Smooth muscle cell of the brain vasculature (primary cell): ENCODE measurements at regions not wholly inside any gene's neighbourhood (a gene's known extent, or its start where the extent isn't known, plus 50 kb on each side); places are given as distances from the start of the nearest gene placed in this dataset.

ENCODE experiments used
- DNase-seq: peaks from one replicate; pipeline ENCODE4 v3.0.0-alpha.2; 2012; ENCODE audit warnings: low read depth, low spot score

DNA sequence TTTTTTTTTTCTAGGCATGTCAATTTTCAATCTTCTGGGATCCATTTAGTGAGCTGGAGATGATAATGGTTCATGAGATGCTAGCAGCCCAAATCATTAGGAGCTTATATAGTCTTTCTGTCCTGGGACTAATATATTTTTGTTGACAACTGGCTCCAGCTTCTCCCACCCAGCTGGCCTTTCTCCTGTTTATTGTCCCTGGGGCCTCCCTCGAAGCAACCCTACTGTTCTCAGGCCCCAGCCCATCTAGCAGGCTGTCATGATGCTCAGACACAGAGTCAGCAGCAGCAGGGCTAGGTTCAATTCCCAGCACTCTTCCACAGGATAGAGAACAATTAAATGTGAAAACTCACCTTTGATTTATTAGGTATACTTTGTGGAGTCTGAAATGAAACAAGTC, 127.6 kb upstream of the MID1 start:
- DNase-seq = no peak

DNA sequence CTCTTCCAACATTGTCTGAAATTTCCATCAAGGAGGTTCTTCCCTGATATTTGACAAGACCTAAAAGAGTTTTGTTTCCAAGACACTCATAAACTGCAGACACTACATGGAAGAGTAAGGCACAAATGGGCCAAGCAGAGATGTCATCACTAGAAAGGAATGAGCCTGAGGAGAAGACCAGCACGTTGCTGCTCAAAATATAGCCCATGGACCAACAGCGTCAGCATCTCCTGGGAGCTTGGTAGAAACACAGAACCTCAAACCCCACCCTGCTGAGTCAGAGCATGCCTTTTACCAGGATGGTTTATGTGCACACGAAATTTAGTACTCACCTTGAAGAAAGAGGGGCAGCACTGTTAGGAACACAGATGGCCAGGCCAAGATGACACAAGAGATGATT, 128.7 kb upstream of the MID1 start:
- DNase-seq = no peak

DNA sequence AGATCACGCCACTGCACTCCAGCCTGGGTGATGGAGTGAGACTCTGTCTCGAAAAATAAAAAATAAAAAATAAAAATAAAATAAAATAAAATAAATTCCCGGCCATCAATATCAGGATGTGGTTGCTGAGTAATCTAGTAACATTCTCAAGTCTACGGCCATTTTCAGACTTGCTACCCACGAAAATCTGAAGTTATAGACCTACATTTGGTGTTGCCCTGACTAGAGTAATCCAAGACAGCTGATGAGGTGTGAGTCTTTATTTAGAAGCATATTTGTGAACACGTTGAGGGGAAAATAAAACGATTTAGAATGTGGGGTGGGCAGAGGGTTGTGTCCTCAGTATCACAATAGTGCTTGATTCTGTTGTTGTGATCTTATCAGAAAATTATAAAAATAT, 130.2 kb upstream of the MID1 start:
- DNase-seq = no peak

DNA sequence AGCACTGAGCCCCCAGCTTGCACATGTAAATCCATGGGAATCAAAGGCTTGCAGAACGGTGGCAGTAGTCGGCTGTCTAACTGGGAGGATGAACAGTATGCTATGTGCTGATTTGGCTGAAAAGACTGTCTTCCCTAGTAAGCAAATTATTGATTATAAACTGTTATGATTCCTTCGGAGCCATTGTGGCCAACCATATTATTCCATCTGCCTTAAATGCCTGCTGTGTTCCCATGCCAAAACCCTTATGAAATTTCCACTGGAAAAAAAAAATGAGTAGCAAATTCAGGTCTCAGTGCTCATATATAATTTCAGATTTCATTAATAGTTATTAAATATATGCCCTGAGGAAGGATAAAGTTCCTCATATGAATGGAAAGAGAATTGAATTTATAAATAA, 132.7 kb upstream of the MID1 start:
- no peak for DNase-seq

DNA sequence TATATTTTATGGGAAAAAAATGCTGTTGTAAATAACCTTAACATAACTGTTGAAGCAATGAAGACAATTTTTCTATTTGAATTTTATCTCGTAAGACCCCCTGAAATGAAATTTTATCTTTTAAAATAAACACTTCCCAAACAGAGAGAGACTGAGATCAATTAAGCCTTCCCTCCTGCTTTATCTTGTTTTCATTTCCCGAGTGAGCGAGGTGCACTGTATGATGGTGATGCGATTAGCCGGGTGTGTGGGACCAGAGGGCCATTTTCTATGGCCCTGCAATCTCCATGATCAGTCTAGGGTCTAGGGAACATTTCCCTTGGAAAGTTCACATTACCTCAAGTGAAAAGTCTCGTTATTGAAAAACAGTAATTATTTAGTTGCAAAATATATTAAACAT, 134.1 kb upstream of the MID1 start:
- DNase-seq = no peak

DNA sequence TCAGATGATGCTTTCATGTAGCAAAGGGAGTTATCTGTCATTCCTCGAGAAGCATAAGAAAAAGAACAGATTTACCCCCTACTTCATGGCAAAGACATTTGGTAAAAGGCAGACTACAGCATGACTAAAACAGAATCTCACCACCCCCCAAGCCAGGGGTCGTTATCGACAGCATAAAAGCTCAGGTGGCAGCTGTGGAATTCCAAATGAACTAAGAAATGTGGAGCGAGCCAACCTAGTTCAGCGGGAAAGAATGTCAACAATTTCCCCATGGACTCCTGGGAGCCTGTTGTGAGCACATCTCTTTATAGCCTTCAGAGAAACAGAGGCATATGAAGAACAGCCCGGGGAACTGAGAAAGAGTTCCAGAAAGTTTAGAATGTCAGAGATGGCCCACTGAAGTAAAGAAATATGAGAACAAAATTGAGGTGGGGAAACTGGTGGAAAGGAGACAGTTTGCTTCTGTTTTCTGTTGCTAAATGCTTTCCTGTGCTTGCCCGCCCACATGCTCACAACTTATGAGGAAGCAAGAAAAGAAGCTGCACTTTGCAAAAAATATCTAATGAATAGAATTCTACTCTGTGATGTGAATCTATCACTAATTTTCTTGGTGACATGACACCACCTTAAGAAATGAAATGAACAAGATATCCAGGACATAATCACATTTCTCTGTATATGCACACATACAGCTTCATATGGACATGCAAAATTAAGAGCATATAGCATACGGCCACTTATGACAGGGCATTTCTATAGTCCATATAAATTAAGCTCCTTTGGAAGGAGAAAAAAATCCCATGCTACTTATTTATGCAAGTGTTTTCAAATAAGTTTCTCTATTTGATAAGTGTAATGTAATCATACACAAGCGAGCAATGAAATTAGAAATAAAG, 135.3 kb upstream of the MID1 start:
- DNase-seq = no peak

DNA sequence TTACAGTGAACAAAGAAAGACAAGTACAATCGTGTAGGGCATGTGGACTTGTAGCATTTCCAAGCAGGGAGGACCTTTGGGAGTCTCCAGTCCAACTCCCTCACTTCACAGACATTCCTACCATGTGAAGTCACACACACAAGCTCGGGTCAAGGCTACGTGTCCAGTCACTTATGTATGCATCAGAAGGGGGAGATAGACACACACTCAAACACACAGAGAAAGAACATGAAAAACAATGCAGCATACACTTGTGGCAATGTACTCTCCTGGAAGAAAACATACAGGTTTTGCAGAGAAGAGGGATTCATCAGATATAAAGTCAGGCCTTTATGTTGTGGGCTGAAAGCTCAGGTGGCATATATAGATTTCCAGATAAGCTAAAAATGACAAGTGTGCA, 136.1 kb upstream of the MID1 start:
- no peak for DNase-seq

DNA sequence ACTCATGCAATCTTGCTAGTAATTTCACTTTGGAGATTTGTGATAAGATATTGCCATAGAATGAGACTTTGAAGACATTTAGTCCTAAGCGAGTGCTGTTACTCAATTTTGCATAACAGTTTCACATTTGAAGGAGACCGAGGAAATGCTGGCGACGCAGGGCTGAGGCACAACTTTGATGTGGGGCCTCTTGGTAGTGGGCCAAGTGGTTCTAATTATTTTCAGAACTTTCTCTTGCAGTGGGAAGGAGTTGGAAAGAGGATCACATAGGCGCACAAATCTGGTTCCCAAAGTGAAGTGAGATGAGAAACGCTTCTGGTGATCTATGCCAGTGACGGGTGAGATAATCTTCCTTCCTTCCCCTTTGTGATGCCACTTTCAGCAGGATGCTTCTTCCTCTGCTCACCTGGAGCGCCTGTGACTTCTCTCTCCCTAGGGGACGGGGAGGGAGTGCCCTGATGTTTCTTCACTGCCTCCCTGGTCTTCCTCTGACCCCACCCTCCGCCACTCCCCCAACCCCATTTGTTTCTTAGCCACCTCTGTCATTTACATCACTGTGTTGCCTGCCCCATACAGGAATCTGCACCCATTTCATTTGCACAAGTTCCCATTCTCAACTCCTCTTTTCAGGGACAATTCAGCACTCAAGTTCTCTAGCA, 138.9 kb upstream of the MID1 start:
- no peak for DNase-seq

DNA sequence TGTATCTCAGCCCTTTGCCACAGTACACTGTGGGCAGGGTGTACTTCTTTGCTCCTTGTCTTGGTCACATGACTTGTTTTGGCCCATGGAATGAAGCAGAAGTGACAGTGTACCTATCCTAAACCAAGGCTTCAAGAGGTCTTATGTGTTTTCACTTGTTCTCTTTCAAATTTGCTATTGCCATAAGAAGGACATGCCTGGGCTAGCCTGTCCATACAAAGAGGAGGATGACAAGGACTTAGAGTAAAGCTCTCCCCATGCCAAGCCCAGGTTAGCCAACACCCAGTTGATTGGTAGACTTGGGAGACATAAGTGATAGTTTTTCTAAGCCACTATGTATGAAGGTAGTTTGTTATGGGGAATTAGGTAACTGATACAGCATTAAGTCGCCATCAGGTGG, 141.1 kb upstream of the MID1 start:
- no peak for DNase-seq

DNA sequence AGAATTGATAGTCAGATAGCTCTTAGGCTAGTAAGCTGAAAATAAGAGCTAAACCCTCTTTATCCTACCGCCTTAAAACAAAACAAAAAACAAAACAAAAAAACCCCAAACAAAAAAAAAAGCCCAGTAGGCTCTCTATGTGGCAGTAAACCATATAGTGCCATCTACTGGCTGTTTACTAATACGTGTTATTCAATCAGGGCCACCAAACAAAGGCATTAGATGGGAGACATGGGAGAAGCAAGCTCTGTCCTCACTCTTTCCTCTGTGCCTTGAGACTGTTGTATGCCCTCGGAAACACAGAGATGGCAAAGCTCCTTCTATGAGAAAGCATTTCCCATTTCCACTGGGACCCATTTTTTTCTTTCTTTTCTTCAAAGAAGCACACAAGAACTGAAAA, 148.8 kb upstream of the MID1 start:
- no peak for DNase-seq

DNA sequence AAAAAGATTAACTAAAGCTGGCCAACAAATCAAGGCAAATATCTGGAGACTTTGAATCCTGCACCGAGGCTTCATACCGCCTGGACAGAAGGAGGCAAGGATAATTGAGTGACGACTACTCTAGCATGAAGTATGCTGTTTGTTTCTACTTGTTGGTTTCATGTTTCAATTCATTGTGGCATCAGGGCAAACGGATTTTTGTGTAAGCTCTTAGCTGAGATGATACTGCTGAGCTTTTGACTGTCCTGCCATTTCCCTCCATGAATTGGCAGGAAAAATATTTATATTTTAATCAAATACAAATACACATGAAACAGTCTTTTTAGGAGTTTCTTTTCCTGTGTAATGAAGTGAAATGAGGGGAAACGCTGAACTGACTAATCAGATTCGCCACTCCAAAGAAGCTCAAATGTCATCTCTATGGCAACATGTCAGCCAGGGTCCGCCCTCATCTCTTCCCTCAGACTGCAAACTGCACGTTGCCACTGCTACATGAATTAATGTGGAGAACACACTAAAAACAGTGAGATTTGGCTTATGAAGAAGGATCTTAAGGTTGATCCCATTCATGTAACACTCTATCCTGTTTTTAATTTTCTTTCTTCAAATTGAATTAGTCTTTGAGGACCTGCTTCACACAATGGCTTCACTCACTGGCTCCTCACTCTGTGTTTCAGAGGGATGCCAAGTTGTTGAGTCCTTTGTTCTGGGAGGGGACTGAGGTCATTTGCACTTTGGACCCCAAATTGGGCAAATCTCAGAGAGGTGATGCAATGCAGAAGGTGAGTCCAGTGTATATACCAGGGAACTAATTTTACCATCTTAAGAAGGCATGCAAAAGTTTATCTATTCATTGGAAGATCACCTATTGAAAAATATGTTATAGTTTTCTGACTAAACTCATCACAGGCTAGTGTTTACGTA, 149.6 kb upstream of the MID1 start:
- no peak for DNase-seq

DNA sequence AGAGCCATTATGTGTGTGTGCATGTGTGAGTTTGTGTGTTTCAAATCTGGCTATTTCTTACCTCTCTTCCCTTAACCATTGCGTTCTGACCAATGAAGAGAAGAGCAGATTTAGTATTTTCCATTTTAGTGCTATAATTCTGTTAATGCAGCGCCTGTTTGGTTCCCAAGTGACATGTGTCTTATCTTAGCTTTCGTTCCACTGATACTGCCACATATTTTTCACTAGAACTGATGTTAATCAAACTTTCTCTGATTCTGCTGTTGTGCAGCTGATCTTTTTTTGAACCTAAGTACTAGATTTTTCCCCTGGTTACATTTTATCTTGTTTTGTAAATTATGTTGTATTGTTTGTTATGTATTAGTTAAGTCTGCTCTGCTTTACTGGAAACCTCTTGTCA, 152.9 kb upstream of the MID1 start:
- DNase-seq = no peak

DNA sequence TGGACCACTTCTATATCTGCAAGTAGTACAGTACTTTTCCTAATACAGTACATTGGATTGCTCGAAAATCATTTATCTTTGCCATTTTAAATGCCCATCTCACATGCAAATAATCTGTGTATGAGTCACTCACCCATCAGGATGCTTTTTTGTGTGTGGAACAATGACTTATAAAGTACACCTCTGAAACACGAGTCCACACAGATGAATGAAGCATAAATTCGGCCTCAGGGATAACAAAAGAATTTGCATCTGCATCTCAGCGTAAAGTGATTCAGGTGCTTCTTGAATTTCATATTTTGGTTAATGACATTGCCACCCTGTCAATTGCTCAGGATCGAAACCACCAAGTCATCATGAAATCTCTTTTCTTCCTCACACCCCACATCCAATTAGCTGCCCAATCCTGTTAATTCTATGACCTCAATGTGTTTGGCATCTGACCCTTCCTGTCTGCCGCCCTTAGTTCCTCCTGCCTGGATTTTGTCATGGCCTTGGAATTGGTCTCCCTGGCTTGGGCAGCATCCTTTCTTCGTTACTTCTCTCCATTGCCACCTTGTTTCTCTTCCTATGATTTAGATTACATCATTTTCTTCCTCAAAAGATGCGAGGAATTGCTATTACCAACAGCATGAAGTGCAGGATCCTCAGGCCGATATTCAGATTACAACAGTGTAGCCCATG, 161.6 kb upstream of the MID1 start:
- DNase-seq = no peak

DNA sequence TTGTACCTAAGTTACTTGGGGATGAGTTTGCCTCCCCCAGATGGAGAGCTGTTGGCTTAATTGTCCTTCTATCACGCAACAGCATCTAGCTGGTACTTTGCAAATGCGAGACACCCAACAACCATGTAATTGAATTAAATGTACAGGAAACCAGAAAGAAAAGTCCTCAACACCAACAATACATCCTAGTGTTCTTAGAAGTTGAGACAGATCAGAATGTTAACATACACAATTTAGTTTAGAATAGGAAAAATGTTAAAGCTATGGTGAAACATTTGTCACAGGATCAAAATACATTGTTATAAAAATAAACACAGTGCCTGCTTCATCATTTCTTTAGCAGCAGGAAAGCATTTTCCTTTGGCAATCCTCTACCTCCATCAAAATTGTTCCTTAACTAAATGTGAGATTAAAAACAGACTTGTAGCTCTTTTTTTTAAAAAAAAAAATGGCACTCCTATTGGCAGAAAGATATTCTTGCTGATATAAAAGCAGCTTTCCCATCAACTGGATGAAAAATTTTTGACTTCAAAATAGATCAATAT, 163.1 kb upstream of the MID1 start:
- no peak for DNase-seq

DNA sequence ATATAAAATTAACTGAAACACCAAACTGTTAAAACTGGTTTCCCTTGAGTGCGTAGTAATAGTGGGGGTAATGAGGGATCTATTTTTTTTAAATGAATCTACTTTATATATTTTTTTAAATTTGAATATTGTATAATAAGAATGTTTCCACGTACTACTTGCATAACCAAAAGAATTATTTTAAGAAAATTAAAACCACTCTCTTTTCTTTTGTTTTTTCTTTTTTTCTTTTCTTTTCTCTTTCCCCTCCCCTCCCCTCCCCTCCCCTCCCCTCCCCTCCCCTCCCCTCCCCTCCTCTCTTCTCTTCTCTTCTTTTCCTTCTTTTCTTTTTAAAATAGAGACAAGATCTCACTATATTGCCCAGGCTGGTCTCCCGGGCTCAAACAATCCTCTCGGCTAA, 166.9 kb upstream of the MID1 start:
- no peak for DNase-seq

DNA sequence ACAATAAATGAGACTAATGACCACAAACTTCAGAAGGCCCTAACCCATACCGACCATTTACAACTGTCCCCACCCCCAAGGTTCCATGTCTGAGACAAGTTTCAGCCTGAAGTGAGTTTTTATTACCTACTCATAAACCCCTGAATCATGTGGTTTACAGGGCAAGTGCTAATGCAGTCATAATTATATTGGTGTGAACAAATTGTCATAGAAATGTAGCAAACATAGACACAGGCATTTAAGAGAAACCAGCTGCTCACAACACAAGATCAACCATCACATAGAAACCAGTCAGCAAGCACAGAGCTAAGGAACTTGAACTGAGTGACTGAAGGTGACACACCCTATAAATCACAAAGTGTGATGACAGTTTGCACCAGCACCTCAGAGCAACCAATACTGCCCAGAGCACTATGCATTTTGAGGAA, 173.8 kb upstream of the MID1 start:
- DNase-seq = no peak

DNA sequence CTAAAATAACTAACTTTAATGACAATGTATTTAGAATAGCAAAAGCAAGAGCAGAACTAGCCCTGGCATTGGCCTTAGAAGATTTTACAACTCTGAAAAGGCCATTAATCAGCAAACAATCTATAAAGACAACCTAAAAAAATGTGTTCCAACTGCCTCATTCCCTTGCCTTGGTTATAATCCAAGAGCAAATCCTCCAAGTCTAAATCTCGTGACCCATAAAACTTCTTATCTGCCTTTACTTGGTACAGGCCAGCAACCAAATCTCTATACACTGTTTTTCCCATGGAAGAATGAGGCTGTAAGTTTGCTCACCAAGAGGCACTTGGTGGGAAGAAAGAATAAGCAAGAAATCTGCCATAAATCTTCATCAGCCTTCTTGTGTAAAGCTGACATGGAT, 175.3 kb upstream of the MID1 start:
- DNase-seq = no peak

DNA sequence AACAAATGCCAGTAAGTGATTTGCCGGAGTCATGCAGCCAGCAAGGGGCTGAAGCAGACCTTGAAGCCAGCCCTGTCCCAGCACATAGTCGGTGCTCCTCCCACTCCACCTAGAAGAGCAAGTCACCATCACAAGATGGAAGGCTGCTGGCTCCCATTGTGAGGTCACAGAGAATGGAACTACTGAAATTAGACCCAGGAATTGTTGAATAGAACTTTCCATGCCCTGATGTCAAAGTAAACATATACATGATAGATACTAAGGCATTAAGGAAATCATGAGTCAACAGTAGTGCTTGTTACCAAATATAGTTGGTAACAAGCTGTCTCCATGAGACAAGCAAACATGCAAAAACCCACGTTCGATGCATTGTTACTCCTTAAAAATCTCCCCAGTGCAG, 177.1 kb upstream of the MID1 start:
- no peak for DNase-seq

DNA sequence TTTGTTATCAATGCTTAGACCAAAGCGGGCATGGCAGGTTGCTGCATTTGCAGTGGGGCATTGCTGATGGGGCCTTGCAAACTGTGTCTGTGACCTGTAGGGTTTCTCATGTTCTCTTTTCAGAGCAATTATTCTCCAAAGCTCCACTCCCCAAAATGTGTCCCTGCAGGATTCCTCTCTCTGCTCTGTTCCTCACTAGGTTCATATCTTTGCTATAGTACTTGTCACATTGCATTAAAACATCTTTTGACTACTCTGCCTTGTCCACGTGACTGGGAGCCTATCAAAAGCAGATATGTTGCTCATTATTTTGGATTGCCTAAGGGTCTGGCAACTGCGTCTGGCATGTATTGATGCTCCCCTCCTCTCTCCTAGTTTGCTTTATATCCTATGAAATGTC, 177.7 kb upstream of the MID1 start:
- DNase-seq = no peak

DNA sequence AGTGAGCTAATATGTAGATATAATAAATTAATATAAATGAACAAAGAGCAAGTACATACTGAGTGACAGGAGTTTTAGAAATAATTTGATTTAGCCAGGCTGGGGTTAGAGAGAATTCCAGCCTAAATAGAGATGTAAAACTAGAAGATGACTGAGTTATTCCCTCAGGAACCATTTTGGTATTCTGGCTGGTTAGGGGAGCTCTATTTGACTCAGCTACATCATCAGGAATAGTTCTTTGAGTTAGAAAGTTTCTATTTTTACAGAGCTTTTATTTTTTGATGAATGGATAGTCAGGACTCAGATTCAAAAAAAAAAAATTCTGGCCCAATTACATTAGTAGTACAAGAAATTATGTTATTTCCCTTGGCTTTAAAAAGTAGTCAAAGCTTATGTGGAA, 180.4 kb upstream of the MID1 start:
- DNase-seq = no peak

DNA sequence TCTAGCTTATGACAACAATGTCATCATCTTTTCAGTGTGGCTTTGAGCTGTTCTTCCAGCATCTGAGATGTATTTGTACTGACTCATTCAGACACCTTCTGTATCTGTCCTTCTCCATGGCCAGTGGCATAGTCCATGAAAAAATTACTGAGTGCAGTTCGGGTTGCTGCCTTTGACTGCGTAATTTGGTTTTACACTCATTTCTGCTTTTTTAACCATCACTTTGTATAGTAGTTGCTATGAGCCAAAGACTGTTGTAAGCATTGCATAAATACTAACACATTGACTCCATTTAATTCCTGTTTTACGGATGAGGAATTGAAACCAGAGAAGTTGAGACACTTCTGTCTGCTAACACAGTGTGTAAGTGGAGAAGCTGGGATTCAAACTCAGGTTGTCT, 190.7 kb upstream of the MID1 start:
- no peak for DNase-seq
